GM23248 (cell line): ENCODE measurements at regions not wholly inside any gene's neighbourhood (a gene's known extent, or its start where the extent isn't known, plus 50 kb on each side); places are given as distances from the start of the nearest gene placed in this dataset.
"Not testable (repeated sequence)": the region's sequence is repeated elsewhere in the genome, so short reads cannot be mapped to it uniquely, and the experiment has no call there.

Source experiments
- DNase-seq: peaks from one replicate; pipeline ENCODE4 v3.0.0-alpha.2; 2015
- H2AFZ ChIP-seq: fragments of 200-600 bp; sonication (generic); 2 replicates; pipeline ENCODE4 v1.6.1; 2016; ENCODE audit warnings: antibody characterized with exemption
- H3F3A ChIP-seq: fragments of 200-600 bp; sonication (generic); 2 replicates; pipeline ENCODE4 v1.6.1; 2016; ENCODE audit warnings: mild to moderate bottlenecking, antibody characterized with exemption, mixed run types; ENCODE audit not compliant: insufficient read depth
- H3K27ac ChIP-seq: fragments of 200-600 bp; sonication (generic); 2 replicates; pipeline ENCODE4 v1.5.1; 2016; ENCODE audit warnings: mild to moderate bottlenecking
- H3K27me3 ChIP-seq: fragments of 200-600 bp; sonication (generic); replicated peaks from 2 replicates; pipeline ENCODE4 v1.6.1; 2016; ENCODE audit warnings: mild to moderate bottlenecking; ENCODE audit not compliant: insufficient read depth
- H3K36me3 ChIP-seq: fragments of 200-600 bp; sonication (generic); 2 replicates; pipeline ENCODE4 v1.6.1; 2016; ENCODE audit warnings: low read depth, mild to moderate bottlenecking
- H3K4me1 ChIP-seq: fragments of 200-600 bp; sonication (generic); 2 replicates; pipeline ENCODE4 v1.6.1; 2016; ENCODE audit warnings: mild to moderate bottlenecking; ENCODE audit not compliant: insufficient read depth
- H3K4me2 ChIP-seq: fragments of 200-600 bp; sonication (generic); one replicate; pipeline ENCODE4 v1.6.1; 2016; ENCODE audit warnings: mild to moderate bottlenecking; ENCODE audit not compliant: unreplicated experiment
- H3K4me3 ChIP-seq: fragments of 200-600 bp; sonication (generic); 2 replicates; pipeline ENCODE4 v1.5.1; 2016; ENCODE audit warnings: mild to moderate bottlenecking
- H3K79me2 ChIP-seq: fragments of 200-600 bp; sonication (generic); 2 replicates; pipeline ENCODE4 v1.6.1; 2016; ENCODE audit warnings: mild to moderate bottlenecking; ENCODE audit not compliant: insufficient read depth
- H3K9ac ChIP-seq: fragments of 200-600 bp; sonication (generic); 2 replicates; pipeline ENCODE4 v1.6.1; 2016; ENCODE audit warnings: mild to moderate bottlenecking
- H3K9me2 ChIP-seq: fragments of 200-600 bp; sonication (generic); 2 replicates; pipeline ENCODE4 v1.6.1; 2016; ENCODE audit warnings: mixed run types, mild to moderate bottlenecking, moderate library complexity; ENCODE audit not compliant: insufficient read depth
- H3K9me3 ChIP-seq: fragments of 200-600 bp; sonication (generic); one replicate; pipeline ENCODE4 v1.6.1; 2017; ENCODE audit warnings: low read depth
- H4K20me1 ChIP-seq: fragments of 200-600 bp; sonication (generic); 2 replicates; pipeline ENCODE4 v1.6.0; 2016; ENCODE audit not compliant: insufficient read depth
- EZH2 ChIP-seq: fragments of 200-600 bp; sonication (generic); IDR thresholded peaks from 2 replicates; pipeline ENCODE4 v1.6.1; 2018; ENCODE audit warnings: antibody characterized with exemption, mild to moderate bottlenecking; ENCODE audit not compliant: insufficient read depth, poor library complexity, severe bottlenecking
- EZH2phosphoT487 ChIP-seq: fragments of 200-600 bp; sonication (generic); IDR thresholded peaks from 2 replicates; pipeline ENCODE4 v1.6.1; 2018; ENCODE audit warnings: antibody characterized with exemption, moderate library complexity, mild to moderate bottlenecking, low read depth; ENCODE audit not compliant: insufficient read depth
- WGBS, 2 experiments: methylation state at CpG; one replicate each; pipeline ENCODE4 v1.1.6; 2015 to 2017; ENCODE audit warnings: low lambda C conversion rate in 2 of 2, low coverage in 1 of 2; ENCODE audit errors: missing lambda C conversion rate in 2 of 2; 5-methylcytosine and 5-hydroxymethylcytosine counted together
- in situ Hi-C: fragments of 300-500 bp; cut with MboI; formaldehyde crosslinking; loops from 2 replicates; pipeline ENCODE4 v1.15.0; 2020

DNA sequence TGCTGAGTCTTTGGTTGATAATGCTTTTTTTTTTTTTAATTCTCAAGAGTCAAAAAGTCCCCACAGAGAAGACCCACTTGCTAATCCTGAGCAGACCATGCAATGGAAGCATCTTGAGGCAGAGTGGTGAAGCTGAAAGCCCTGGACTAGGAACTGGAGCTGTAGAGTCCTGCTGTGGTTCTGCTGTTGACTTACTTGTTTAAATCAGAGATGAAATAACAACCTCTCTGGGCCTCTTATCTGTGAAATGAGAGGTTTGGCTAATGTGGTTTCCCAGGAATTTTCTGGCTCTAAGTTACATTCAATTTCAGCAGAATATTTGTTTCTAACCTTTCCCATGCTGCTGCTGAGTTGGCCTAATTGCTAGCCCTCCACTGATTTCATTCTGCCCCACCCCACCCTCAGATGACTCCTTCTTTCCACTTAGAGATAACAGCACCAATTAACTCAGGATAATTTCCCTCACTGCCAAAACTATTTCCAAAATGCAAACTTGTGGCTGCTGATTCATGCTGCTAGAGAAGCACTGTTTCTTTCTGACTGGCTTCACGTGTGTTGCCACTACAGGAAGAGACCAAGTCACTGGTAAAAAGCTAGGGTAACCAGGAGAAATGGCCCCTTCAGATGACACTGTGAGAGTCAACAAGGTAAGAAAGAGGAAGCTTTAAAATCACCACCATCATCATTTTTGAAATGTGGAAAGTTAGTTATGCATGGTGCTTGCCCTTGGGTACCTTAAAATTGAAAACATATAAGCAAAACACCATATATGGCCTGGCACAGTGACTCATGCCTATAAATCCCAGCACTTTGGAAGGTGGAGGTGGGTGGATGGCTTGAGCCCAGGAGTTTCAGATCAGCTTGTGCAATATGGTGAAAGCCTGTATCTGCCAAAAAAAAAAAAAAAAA is 326.4 kb downstream of the DCHS2 start:
- 0 out of 2 replicates have a peak, but pooled peaks have one; percentile 75 for TF ChIP-seq EZH2phosphoT487
- no peak for TF ChIP-seq EZH2
- Histone ChIP-seq H2AFZ (peak overlapping the region; percentile 44; the same call in 1 of the 2 replicates), H3F3A (peaks cover 24% of the 10 kb centered on the region), H3K36me3 (no peaks in the 10 kb centered on the region), H3K4me3 (0 out of 2 replicates have a peak overlapping the region, but pooled peaks have one; percentile 32), H3K9me2 (no peaks in the 10 kb centered on the region), H4K20me1 (no peaks in the 10 kb centered on the region), H3K9me3 (no peaks in the 10 kb centered on the region), H3K9ac (peak overlapping the region; percentile 52), H3K27ac (peak overlapping the region; percentile 90), H3K79me2 (no peaks in the 10 kb centered on the region), H3K4me1 (peaks cover 24% of the 10 kb centered on the region), H3K27me3 (no peaks in the 10 kb centered on the region), H3K4me2 (peak overlapping the region; percentile 66)
- peak; percentile 96 for DNase-seq
- in situ Hi-C loops = no loop called here
- WGBS, 2 experiments = 0% methylated on average over 1 of the region's 1 CpG

DNA sequence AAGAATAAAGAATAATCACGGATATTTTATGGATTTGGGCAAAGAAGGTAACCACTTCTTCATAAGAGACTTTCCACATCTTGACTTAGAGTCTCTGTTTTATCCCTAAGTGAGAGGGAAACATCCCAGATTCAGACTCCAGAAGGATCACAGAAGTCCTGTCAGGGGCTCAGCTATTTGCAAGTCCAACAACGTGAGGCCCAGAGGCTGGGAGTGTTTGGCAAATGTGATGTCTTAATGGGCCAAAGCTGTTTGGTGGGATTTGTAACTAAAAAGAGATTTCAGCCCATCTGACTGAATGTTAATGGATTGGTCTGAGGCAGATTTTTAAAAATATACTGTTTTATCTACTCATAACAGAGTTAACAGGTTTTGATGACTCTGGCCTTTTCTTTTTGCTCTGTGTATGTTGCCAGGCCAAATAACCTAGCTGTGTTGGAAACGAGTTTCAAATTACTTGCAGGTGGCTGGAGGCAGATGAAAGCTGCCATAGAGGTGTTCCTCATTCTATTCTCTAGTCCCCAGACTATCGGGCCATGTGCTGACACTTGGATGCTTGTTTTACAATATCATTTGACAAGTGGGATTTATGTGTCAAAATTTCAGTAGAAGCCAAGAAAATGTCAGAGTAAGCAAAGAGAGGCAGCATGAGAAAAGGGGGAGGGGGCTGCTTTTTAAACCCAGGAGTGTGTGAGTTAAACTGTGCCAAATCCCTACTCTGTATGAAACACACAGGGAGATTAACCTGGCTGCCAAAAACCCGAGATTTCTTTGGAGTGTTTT is 330.9 kb downstream of the DCHS2 start:
- Histone ChIP-seq H2AFZ (no peak overlapping the region), H3K9me2 (no peaks in the 10 kb centered on the region), H3K4me3 (no peak overlapping the region), H3K9ac (no peak overlapping the region), H4K20me1 (no peaks in the 10 kb centered on the region), H3K27ac (no peak overlapping the region), H3F3A (peaks cover 13% of the 10 kb centered on the region), H3K79me2 (no peaks in the 10 kb centered on the region), H3K4me1 (peaks cover 15% of the 10 kb centered on the region), H3K4me2 (no peak overlapping the region), H3K27me3 (no peaks in the 10 kb centered on the region), H3K36me3 (no peaks in the 10 kb centered on the region), H3K9me3 (no peaks in the 10 kb centered on the region)
- TF ChIP-seq EZH2phosphoT487 = no peak
- TF ChIP-seq EZH2 = no peak
- DNase-seq = no peak
- in situ Hi-C loops = no loop called here
- 73 to 77% methylated on average over 5 of the region's 5 CpGs for WGBS, 2 experiments

DNA sequence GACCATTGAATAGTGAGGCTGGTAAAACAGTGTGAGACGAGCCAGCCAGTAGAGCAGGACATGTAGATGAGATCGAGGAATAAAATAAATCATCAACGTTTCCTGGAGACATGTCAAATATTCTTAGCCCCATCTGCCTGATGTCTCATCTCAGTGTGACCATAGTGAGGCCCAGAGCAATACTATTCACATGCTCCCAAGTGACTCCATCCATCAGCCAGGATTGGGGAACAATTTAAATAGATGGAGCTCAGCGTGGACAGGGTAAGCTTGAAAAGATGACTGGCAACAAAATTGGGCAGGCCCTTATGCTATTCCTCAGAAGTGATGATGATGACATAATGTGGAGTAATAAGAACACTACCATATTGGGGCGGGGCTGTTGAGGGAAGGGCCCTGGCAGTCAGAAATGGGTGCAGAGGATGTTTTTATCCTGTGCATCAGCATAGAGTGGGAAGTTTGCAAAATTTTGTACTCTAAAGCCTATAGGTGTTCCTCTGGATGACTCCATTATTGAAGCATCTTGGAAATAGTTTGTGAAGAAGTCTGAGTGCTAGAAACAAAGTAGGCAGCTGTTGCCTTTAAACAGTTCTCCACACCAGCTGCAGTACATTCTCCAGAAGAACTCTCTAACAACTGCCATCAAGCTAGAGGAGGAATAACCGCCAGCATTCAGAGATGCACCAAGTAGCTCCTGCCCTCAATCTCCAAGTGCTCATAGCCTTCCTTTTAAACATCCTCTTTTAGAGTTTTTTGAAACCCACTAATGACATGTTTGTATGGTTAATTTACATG is 333.0 kb downstream of the DCHS2 start:
- no peak overlapping the region for H3K4me2 ChIP-seq
- H2AFZ ChIP-seq = no peak overlapping the region
- TF ChIP-seq EZH2phosphoT487 (no peak), EZH2 (no peak)
- no peak overlapping the region for H3K27ac ChIP-seq
- H3F3A ChIP-seq = no peaks in the 10 kb centered on the region
- H3K27me3 ChIP-seq = no peaks in the 10 kb centered on the region
- in situ Hi-C loops = no loop called here
- H3K9me2 ChIP-seq = no peaks in the 10 kb centered on the region
- no peaks in the 10 kb centered on the region for H3K4me1 ChIP-seq
- H3K9ac ChIP-seq = no peak overlapping the region
- WGBS, 2 experiments = 47 to 53% methylated on average over 6 of the region's 6 CpGs
- H4K20me1 ChIP-seq = no peaks in the 10 kb centered on the region
- DNase-seq = peak; percentile 14
- no peaks in the 10 kb centered on the region for H3K9me3 ChIP-seq
- H3K4me3 ChIP-seq = no peak overlapping the region
- H3K79me2 ChIP-seq = no peaks in the 10 kb centered on the region
- H3K36me3 ChIP-seq = no peaks in the 10 kb centered on the region

DNA sequence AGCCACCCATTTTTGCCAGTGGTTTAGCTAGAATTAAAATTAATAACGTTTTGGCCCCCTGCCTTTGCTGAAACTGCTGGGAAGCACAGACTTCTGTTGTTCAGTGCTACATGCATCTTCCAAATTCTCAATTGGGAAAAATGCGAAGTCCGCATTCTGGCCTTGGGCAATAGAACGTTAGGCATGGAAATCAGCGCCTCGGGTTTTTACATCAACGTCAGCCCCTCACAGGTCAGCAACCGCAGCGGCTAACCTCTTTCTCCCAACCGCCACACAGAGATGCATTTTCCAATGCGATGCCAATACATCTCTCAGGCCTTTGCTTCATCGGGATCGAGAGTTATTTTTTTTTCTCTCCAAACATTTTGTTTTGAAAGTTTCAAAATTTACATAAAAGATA is 339.1 kb downstream of the DCHS2 start:
- H3K36me3 ChIP-seq = no peaks in the 10 kb centered on the region
- H2AFZ ChIP-seq = no peak overlapping the region
- no peak overlapping the region for H3K4me2 ChIP-seq
- DNase-seq = no peak
- H3K9me2 ChIP-seq = no peaks in the 10 kb centered on the region
- H3K9ac ChIP-seq = no peak overlapping the region
- TF ChIP-seq EZH2phosphoT487 = no peak
- TF ChIP-seq EZH2 = no peak
- no peaks in the 10 kb centered on the region for H3K4me1 ChIP-seq
- in situ Hi-C loops = no loop called here
- H3K9me3 ChIP-seq = no peaks in the 10 kb centered on the region
- no peak overlapping the region for H3K27ac ChIP-seq
- 71 to 72% methylated on average over 13 of the region's 13 CpGs for WGBS, 2 experiments
- no peaks in the 10 kb centered on the region for H3K79me2 ChIP-seq
- no peak overlapping the region for H3K4me3 ChIP-seq
- no peaks in the 10 kb centered on the region for H3F3A ChIP-seq
- H4K20me1 ChIP-seq = no peaks in the 10 kb centered on the region
- H3K27me3 ChIP-seq = no peaks in the 10 kb centered on the region

DNA sequence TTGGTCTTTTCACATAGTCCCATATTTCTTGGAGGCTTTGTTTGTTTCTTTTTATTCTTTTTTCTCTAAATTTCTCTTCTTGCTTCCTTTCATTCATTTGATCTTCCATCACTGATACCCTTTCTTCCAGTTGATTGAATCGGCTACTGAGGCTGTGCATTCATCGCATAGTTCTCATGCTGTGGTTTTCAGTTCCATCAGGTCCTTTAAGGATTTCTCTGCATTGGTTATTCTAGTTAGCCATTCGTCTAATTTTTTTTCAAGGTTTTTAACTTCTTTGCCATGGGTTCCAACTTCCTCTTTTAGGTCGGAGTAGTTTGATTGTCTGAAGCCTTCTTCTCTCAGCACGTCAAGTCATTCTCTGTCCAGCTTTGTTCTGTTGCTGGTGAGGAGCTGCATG is 342.4 kb downstream of the DCHS2 start:
- H3F3A ChIP-seq, H4K20me1 ChIP-seq, H3K27ac ChIP-seq, H3K9me3 ChIP-seq, H3K9ac ChIP-seq, DNase-seq, H3K4me3 ChIP-seq, H3K27me3 ChIP-seq, H3K36me3 ChIP-seq, H3K79me2 ChIP-seq, H3K4me1 ChIP-seq, H2AFZ ChIP-seq, H3K9me2 ChIP-seq, in situ Hi-C loops, H3K4me2 ChIP-seq: not testable (repeated sequence)
- 87 to 89% methylated on average over 5 of the region's 5 CpGs for WGBS, 2 experiments
